GM18909 (cell line): ENCODE measurements at regions not wholly inside any gene's neighbourhood (a gene's known extent, or its start where the extent isn't known, plus 50 kb on each side); places are given as distances from the start of the nearest gene placed in this dataset.
A peak's percentile ranks its signal among the peaks of the same experiment; 100 is the strongest.

Experiments
- ATAC-seq: cut with Tn5 transposase; IDR thresholded peaks from one replicate; pipeline ENCODE4 v1.9.1; 2021; ENCODE audit warnings: mild to moderate bottlenecking; ENCODE audit not compliant: unreplicated experiment, poor library complexity

DNA sequence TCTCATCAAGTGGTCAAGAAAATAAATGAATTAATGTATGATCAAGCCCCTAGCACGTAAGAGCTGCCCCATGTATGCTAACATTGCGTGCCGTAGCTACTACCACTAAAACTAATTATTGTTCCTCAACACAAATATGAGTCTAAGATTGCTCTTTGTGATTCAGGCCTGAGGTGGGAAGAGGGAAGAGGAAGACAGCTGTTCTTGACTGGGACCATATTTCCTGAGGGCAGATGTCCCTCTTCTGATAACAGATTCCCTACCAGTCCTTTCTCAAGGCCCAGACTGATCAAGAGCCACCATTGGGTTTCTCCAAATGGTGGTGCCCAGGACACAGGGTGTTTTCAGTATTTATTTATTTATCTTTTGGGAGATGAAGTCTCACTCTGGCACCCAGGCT is 87.2 kb upstream of the CADM1 start:
- ATAC-seq: no peak

DNA sequence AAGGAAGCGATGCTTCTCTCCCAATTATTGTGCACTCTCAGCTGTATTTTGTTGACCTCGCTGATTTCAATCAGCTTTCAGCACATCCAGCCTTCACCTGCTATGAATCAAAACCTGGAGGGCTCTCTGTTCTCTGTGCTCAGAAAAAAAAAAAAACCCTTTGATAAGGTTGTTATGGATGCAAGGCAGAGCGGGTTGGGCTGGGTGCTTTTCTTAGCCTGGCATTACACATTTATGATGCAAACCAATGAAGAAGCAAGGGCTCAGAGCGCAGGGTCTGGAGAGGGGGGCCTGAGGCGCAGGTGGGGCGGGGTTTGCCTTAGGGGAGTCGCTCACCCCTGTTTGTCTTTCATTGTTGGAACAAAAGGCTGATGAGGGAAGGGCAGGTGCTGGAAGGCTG is 86.0 kb upstream of the CADM1 start:
- no peak for ATAC-seq

DNA sequence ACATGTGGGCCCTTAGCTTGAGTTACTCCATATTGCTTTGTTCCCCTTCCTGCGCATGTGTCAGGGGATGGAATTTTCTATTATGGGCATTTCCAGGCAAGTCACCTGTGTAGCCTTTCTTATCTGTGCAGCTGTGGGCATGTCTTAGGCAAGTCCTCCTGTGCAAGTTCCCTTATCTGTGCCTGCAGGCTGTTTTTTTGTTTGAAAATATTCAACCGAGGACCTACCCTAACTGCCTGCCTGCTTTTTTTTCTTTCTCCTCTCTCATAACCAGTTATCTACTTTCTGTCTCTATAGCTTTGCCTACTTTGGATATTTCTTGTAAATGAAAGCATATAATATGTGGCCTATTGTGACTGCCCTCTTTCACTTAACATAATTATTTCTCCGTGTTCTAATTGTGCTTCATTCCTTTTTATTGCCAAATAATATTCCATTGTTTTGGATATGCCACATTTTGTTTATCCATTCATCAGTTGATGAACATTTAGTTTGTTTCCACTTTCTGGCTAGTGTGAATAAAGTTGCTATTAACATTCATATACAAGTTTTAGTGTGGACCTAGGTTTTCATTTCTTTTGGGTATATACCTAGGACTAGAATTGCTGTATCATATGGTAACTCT is 83.6 kb upstream of the CADM1 start:
- no peak for ATAC-seq

DNA sequence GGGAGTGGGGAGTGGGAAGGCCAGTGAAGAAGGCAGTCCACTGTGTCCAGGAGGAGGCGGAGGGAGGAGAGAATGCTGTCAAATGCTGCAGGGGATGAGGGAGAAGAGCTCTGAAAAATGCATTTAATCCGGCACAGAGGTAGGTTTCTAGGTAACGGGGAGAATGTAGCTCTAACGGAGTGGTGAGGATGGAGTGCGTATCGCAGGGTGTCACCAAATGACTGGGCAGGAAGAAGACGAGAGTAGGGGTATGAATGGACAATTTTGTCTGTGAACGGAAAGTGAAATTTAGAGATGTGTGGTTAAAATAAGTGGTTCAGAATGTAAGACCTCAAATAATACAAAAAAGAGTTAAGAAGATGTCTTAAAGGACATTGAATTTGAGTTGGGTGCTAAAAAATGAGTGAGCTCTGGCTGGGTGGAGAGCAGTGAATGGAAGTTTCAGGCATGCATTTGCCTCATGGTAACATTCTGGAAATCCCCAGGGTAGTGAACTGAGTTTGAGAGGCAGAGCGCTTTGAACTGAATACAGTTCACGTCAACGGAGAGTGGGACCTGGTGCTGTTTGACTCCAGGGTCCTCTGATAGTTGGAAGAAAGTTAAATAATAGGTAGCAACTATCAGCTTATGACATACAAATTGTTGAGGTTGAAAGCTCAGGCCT is 81.3 kb upstream of the CADM1 start:
- peak; percentile 78 for ATAC-seq

DNA sequence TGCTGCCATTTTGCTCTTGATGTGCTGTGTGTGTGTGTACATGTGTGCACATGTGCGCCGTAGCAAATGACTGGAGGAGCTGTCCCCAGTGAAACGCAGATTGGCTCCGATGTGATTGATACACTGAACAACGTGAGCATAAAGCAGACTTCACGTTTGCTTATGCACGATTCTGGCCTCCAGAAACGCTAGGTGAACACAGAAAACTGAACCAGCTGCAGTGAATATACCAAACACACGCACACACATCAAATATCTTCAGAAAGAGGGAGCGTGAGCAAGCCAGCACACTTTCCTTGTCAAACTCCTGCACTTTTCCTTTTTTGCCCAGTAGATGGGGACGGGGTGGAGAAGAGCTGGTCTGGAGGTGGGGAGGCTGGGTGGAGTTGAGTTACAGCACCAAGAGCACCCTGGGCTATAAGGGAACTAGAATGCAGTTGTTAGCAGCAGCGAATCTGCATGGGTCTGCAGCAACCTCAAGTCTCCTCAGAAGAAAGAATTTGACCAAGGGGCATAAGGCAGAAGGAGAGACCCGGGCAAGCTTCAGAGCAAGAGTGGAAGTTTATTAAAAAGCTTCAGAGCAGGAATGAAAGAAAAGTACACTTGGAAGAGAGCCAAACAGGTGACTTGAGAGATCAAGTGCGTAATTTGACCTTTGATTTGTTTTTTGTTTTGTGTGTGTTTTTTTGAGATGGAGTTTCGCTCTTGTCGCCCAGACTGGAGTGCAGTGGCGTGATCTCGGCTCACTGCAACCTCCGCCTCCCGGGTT is 77.8 kb upstream of the CADM1 start:
- ATAC-seq: no peak

DNA sequence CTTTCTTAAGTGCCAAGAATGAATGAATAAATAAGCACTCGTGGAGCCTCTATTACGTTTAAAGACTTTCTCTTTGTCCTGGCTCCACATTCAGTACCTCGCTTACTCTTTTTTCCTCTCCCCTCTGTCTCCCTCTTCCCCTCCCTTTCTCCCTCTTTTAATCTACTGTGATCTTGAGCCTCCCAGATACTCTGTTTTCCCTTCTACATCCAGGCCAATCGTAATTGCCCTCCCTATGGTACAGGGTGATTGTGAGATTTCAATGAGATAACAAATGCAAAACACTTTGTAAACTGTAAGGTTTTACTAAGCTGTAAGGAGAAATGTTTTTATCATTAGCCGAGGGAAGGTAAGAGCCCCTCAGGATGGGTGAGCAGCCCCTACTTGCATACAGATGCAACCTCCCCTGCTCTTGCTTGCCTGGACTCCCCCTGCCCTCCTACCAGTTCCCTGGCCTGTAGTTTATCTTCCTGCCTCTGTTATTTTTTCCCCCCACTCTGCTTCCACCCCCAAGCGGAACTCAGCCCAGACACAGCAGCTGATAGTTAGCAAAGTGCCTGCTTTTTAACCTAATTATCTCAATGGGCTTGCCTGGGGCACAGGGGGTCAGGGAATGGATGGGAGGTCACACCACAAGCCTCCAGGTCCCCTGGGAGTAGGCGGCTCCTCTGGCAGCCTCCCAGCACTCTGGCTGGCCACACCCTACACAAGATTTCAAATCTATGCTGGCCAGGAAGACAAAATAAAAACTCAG is 76.9 kb upstream of the CADM1 start:
- ATAC-seq: no peak

DNA sequence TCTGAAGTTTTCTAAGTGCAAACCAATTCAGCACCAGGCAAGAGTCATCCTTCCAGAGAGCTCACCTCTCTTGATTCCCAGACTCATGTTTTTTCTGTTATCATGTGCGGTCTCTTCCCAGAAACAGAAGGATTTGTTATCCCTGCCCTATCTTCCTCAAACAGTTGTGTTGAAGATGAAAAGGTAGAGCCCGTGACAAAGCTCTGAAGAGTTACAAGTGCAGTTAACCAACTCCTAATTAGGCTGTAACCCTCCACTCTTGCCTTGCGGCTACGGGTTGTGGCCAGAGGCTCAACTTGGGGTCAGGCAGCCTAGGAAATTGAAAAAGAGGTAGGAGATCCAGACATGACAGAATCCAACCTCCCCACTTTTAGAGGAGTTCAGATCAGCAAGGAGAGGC is 76.2 kb upstream of the CADM1 start:
- no peak for ATAC-seq

DNA sequence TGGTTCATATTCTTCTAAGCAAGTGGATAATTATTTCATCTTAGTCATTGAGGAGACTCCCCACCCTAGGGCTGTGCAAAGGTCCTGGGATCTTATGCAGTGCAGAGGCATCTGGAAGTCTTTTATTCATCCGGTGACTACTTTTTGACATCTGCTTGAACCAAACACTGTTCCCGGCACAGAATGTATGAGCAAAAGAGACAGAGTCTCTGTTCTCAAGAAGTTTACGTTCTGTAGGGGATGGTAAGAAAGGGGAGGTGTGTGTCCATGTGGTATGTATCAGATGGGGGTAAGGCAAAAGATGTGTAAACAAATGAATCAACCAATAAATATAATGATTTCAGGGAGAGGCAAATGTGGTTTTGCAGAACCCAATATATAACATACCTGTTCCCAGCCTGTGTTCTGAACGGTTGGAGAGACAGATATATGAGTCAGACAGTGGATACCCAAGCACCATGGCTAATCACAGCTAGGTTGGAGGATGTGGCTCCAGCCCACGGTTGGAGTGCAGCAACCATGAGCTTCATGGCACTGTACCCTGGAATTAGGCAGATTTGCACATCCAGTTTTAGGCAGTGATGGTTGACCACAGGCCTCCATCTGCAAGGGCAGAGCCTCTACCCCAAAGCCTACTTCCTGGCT is 75.1 kb upstream of the CADM1 start:
- ATAC-seq: no peak

DNA sequence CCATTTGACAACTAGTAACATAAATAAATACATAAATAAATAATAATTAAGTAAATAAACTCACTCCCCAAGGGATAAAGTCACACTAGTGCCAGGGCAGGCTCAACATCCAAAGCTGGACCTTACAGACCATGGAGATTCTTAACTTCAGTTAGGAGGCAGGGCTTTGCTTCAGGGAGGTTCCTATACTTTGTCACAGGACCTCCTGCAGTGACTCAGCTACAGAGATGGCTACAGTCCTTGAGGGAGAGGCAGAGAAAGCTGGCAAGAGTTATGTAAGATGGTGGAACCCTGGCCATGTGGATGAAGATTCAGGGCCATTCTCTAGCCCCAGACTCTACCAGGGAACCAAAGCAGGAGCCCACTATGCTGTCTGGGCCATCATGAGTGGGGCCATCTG is 74.1 kb upstream of the CADM1 start:
- no peak for ATAC-seq

DNA sequence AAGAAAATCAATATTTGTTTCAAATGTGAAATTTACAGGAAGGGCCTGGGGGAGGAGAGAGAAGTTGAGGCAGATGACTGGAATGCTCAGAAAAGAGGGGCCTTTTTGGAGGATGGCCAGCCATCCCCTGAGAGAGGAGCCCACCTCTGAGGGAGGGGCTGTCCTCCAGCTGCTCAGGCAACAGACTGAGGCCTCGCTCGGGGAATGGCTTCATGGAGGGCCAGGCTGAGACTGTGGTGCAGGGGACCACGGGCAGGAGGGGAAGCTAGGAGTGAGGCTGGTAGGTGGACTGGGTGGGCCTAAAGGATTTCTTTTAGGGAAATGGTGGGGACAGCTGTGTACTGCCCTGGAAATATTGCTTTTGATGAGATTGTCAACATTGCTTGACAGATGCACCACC is 73.5 kb upstream of the CADM1 start:
- ATAC-seq: no peak

DNA sequence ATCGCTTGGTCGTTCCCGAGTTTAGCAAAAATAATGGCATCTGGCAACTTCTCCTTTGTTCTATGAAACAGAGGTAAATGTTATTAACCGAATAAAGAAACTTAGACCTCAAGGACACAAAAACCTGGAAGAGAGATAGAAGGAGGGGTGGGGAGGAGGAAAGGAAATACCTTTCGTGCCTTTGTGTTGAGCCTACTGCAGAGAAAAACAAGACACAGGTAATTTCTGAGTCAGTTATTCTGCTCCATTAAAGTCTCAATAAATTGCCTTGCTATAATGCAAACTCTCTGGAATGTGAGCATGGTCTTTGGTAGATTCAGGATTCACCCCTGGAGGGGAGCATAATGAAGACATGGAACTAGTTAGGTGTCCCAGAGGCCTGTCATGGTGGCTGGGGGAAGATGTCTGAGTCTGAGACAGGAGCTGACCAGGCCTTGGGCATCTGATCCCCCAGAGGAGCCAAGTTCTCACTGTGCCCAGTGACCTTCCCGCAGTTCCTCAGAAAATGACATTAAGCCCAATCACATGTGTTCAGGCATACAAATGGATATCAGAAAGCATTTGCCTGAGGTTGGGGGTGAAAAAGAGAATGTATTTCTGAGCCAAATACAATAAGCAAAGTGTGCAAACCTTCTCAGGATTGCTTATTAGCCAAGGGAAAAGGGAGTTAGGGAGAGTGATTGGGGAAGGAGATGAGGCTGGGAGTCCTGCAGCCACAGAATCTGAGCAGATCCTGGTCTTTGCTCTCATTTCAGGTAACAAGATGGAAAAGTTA is 72.6 kb upstream of the CADM1 start:
- ATAC-seq: no peak

DNA sequence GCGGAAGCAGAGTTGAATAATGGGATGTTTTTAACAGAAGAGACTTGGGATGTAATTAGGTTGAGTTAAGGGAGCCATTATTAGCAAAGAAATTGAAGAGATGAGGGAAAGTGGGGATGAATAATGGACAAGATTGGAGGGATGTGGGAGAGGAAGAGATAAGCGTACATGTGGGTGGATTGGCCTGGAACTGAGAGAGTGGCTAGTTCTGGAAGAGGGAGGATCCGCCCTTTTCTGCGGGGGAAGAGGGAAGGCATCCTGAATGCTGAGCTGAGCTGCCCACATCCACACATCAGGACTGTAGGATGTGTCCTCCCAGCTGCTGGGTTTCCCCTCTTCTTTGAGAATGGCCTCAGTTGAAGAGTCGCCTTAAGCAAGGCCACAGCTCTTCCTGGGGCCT is 68.3 kb upstream of the CADM1 start:
- no peak for ATAC-seq

DNA sequence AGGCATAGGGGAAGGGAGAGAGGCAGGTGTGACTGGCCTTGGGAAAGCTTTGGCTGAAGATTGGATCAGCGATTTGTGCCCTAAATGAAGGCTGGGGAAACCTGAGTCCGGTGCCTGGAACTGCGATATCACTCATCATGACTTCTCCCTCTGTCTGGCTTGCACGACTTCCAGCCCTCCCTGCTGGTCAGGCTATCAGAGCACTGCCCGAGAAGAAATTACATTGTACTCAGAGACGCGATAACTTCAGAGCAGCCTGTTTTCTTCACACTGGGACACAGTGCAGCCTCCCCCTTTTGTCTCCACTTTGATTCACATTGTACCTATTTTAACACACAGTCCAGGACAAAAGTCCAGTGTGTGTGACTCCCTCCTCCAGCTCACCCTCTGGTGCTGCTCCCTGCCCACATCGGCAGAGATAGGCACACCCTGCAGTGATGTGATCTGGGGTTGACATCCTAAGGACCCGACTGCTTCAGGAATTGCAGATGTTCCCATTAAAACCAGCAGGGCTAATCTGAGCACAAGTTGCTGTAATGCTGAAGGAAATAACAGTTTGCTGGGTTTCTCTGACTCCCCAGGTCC is 62.1 kb upstream of the CADM1 start:
- no peak for ATAC-seq

DNA sequence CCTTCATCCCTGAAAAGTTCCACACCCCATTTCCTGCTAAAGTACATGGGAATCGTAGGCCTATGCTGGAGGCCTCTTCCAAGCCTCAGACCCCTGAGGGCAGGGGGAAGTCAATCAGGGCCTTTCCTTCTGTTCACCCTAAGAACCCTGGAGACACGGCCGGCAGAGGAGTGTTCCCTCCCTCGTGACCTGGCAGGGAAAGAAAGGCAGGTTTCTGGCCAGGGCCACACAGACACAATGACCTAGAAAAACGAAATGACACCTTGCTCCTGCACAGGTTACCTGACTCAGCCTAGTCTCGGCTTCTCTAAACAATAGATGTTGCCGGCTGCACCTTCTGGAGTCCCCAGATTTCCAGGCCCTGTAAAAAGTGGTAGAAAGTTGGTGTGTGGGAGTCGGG is 60.6 kb upstream of the CADM1 start:
- ATAC-seq: no peak

DNA sequence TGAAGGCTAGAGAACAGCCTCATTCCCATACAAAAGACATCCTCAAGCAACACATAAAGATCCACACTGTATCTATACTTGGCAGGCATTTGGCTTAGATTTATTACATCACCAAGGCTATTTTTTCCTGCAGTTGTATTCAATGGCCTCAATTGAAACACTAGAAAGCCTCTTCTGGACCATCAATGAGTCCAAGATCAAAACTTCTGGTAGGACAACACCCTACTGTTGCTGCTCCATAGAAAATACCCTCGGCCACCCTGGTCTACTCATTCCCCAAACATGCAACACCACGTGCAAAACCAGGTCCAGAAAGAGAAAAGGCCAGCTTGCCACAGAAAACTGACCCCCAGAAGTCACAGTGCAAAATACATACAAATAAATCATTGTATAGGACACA is 56.9 kb upstream of the CADM1 start:
- ATAC-seq: no peak

DNA sequence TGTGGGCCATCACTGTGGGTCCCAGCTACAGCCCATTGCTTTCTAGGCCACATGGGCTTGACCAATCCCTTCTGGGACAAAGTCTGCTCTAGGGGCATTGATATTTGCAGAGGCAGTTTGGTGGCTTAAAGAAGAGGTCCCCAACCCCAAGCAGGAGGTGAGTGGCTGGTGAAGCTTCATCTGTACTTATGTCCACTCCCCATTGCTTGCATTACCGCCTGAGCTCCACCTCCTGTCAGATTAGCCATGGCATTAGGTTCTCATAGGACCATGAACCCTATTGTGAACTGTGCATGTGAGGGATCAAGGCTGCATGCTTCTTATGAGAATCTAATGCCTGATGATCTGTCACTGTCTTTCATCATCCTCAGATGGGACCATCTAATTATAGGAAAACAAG is 54.4 kb upstream of the CADM1 start:
- ATAC-seq: no peak

DNA sequence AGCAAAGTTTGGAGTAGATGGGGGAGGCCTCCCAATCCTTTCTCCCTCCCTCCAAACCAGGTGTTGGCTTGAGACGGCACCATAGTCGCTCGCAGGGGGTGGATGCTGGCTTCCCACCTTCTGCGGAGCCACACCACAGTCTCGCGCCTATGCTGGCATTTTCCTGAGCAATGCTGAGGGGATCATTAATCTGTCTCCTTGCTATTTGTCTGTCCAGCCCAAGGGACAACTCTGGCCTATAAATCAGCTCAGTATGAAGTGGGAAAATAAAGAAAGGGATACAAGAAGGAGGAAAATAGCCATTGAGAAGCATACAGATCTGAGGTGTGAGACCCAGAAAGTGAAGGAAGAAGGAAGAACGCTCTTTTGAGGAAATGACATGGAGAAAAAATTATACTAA is 53.5 kb upstream of the CADM1 start:
- no peak for ATAC-seq

DNA sequence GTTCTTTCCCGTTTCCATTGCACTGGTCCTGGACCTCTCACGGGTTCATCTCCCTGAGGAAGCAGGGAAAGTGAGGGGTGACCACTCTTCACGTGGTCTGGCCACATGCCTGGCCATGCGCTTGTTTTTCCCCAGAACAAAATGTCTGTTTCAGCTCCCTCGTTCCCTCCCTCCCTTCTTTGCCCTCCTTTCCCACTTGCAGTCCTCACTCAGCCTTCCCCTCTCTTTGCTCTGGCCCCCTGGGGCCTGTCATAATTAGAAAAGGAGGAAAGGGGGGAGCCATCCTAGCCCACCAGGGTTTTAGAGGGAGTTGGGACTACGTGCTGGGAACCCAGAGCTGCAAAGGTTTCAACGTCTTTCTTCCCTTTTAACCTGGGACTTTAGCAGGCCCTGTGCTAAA is 52.8 kb upstream of the CADM1 start:
- no peak for ATAC-seq

DNA sequence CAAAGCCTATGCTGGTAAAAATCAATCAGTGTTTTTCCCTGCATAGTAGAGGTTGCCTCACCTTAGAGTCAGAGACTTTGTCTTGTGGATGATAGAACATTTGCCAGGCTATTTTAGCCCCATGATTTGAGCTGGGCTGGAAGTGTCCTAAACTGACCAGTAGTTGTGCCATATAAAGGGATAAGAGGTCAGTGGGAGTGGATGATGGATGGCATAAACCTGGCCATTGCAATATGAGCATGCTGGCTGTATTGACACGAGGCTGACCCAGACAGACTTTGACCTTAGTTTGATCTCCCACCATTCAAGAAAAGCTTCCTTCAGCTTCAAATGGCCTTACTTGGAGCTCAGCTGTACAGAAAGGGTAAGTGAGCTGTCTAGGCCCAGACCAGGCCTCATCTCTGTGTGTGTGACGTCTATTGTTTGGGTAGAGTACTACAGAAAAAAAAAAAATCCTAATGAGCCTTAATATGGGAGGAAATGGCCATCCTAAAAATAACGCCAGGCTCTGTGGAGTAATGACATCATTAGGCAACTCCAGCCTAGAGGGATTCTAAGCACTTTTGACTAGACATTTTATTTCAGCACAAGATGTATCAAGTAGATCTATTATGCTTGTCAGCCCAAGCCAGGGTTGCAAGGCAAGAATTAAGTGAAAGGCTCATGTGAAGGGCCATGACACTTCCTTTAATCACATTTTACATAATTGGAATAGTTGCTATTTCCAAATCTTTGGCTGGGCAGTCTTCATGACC is 51.3 kb upstream of the CADM1 start:
- ATAC-seq: no peak
